ENCODE measurements at regions not wholly inside any gene's neighbourhood (a gene's known extent, or its start where the extent isn't known, plus 50 kb on each side); places are given as distances from the start of the nearest gene placed in this dataset.

DNA sequence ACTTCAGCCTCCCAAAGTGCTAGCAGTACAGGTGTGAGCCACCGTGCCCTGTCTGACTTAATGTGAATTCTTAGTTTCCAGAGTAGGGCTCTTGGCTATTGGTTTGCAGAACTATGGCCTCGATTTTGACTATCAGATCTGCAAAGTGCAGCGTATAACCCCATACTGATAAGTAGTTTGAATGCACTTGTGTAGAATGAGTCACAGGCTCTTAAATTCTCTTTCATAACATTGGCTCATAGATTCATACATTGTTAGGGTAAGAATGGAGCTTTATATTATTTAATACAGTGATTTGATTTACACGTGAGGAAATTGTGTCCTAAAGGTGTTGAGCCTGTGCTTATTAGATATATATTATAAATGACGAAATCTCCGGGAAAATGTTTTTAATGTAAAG lies 109.9 kb downstream of the ZPLD1 start:
- TF ChIP-seq BHLHE40 (IDR thresholded peaks at IDR 0.05; ENCODE audit: borderline replicate concordance) (no peak), LEF1 (IDR thresholded peaks at IDR 0.05; ENCODE audit: borderline replicate concordance) (no peak), NFRKB (IDR thresholded peaks at IDR 0.05) (no peak), SP1 (IDR thresholded peaks at IDR 0.05) (no peak)

All from HEK293T (cell line).